DMS53 (cell line): ENCODE measurements at regions not wholly inside any gene's neighbourhood (a gene's known extent, or its start where the extent isn't known, plus 50 kb on each side); places are given as distances from the start of the nearest gene placed in this dataset.

ENCODE experiments used
- DNase-seq: peaks from one replicate; lab custom pipeline; 2025; lab: John Stamatoyannopoulos, UW

GRCh38 chr12:4969405-4969804 lies 59.7 kb downstream of the KCNA1 start:
- no peak for DNase-seq

- DNase-seq: no peak
These were observed 64.5 kb downstream of the KCNA1 start for GRCh38 chr12:4974217-4974616.

- DNase-seq: peak; percentile 78
These were observed 65.9 kb downstream of the KCNA1 start for GRCh38 chr12:4975574-4975973.

GRCh38 chr12:4977102-4977501 lies 66.6 kb upstream of the KCNA5 start:
- DNase-seq: peak; percentile 60

- no peak for DNase-seq
These were observed 64.9 kb upstream of the KCNA5 start for GRCh38 chr12:4978737-4979136.

GRCh38 chr12:4979737-4980136 lies 63.9 kb upstream of the KCNA5 start:
- no peak for DNase-seq

GRCh38 chr12:4984344-4984743 lies 59.3 kb upstream of the KCNA5 start:
- DNase-seq: no peak

GRCh38 chr12:4984971-4985370 lies 58.7 kb upstream of the KCNA5 start:
- peak; percentile 79 for DNase-seq

- DNase-seq: no peak
These were observed 57.9 kb upstream of the KCNA5 start for GRCh38 chr12:4985820-4986219.

- DNase-seq: peak; percentile 65
These were observed 56.3 kb upstream of the KCNA5 start for GRCh38 chr12:4987076-4988046.

- DNase-seq: no peak
These were observed 52.3 kb upstream of the KCNA5 start for GRCh38 chr12:4991373-4991772.

- no peak for DNase-seq
These were observed 51.9 kb upstream of the KCNA5 start for GRCh38 chr12:4991801-4992200.

GRCh38 chr12:4992871-4993270 lies 50.8 kb upstream of the KCNA5 start:
- DNase-seq: no peak
